GM12878 (cell line): ENCODE measurements at regions not wholly inside any gene's neighbourhood (a gene's known extent, or its start where the extent isn't known, plus 50 kb on each side); places are given as distances from the start of the nearest gene placed in this dataset.

Experiments
- ATAC-seq: fragments of 200-7000 bp; cut with Tn5 transposase; 3 replicates; pipeline ENCODE4 v1.9.1; 2020; ENCODE audit warnings: mild to moderate bottlenecking, moderate library complexity
- BruUV-seq: library from RNA; stranded (reverse); fragments of 400-500 nt; replicated peaks from 2 replicates; lab custom pipeline; 2021; lab: Mats Ljungman, UMichigan
- CTCF ChIA-PET: fragments of 300-600 bp; sonication (Branson Sonifier 250); formaldehyde crosslinking; extraction: SDS; loops from one replicate; lab custom pipeline; 2021; ENCODE audit warnings: inconsistent platforms; lab: Yijun Ruan, JAX
- POLR2A ChIA-PET: fragments of 350-600 bp; formaldehyde crosslinking; extraction: SDS; loops from one replicate; lab custom pipeline; 2021; ENCODE audit warnings: inconsistent platforms; lab: Charles Lee
- RAD21 ChIA-PET: fragments of 300-600 bp; sonication (Branson Sonifier 250); formaldehyde crosslinking; loops from one replicate; lab custom pipeline; 2023; ENCODE audit warnings: antibody characterized with exemption; ENCODE audit not compliant: unreplicated experiment; lab: Charles Lee
- SMC1A ChIA-PET: fragments of 300-600 bp; sonication (Branson Sonifier 250); formaldehyde crosslinking; loops from one replicate; lab custom pipeline; 2023; ENCODE audit not compliant: unreplicated experiment, uncharacterized antibody; lab: Charles Lee
- DNase-seq: peaks from one replicate; pipeline ENCODE4 v3.0.0-alpha.2; 2011; ENCODE audit warnings: low read depth, low spot score
- FAIRE-seq: peaks from 3 replicates; lab custom pipeline; 2011; peaks lifted over from hg19 to GRCh38; lab: Jason Lieb, UNC
- H2AFZ ChIP-seq: 2 replicates; pipeline ENCODE4 v1.6.0; 2011; ENCODE audit warnings: low read depth, low read length, control low read depth; ENCODE audit not compliant: control insufficient read depth
- H3K27ac ChIP-seq: 2 replicates; pipeline ENCODE4 v1.5.1; 2011; ENCODE audit warnings: control low read depth; ENCODE audit not compliant: control insufficient read depth, insufficient read depth
- H3K27me3 ChIP-seq, 2 experiments: replicated peaks in 1 of 2; 2 replicates each; pipeline versions ENCODE4 v1.6.0 to v1.6.1; 2011; ENCODE audit warnings: low read length in 1 of 2; ENCODE audit not compliant: control insufficient read depth in 2 of 2, insufficient read depth in 2 of 2
- H3K36me3 ChIP-seq, 2 experiments: 2 replicates each; pipeline ENCODE4 v1.5.1; 2011; ENCODE audit warnings: low read length in 1 of 2; ENCODE audit not compliant: control insufficient read depth in 2 of 2, insufficient read depth in 2 of 2
- H3K4me1 ChIP-seq: 2 replicates; pipeline ENCODE4 v1.6.1; 2011; ENCODE audit warnings: mild to moderate bottlenecking, low read length, moderate library complexity, mixed read lengths; ENCODE audit not compliant: control insufficient read depth, insufficient read depth
- H3K4me2 ChIP-seq: 2 replicates; pipeline ENCODE4 v1.6.0; 2011; ENCODE audit warnings: control low read depth; ENCODE audit not compliant: control insufficient read depth, insufficient read depth
- H3K4me3 ChIP-seq: fragments of 200-600 bp; sonication (generic); 2 replicates; pipeline ENCODE4 v1.5.1; 2016
- H3K79me2 ChIP-seq: 2 replicates; pipeline ENCODE4 v1.6.0; 2011; ENCODE audit warnings: low read length; ENCODE audit not compliant: control insufficient read depth, insufficient read depth
- H3K9ac ChIP-seq: 2 replicates; pipeline ENCODE4 v1.8.0; 2011; ENCODE audit warnings: low read length, control low read depth, mixed read lengths; ENCODE audit not compliant: control insufficient read depth, insufficient read depth
- H3K9me3 ChIP-seq: replicated peaks from 3 replicates; pipeline ENCODE4 v1.5.1; 2011; ENCODE audit warnings: mild to moderate bottlenecking, low read length; ENCODE audit not compliant: control insufficient read depth, insufficient read depth
- H4K20me1 ChIP-seq: 2 replicates; pipeline ENCODE4 v1.6.0; 2011; ENCODE audit not compliant: control insufficient read depth, insufficient read depth
- E2F4 ChIP-seq: IDR thresholded peaks from 2 replicates; pipeline ENCODE4 v1.6.1; 2012; ENCODE audit warnings: low read depth, low read length, improper control_type of control experiment
- KAT2A ChIP-seq: conservative IDR thresholded peaks from 2 replicates; pipeline ENCODE4 v1.6.1; 2011; ENCODE audit warnings: low read depth, low read length; ENCODE audit not compliant: control insufficient read depth
- MYB ChIP-seq: fragments of 150-350 bp; IDR thresholded peaks from 2 replicates; pipeline ENCODE4 v1.6.1; 2014; ENCODE audit warnings: mild to moderate bottlenecking, low read depth, low read length, borderline replicate concordance
- NBN ChIP-seq: fragments of 450-650 bp; IDR thresholded peaks from 2 replicates; pipeline ENCODE4 v1.6.1; 2016
- SKIL ChIP-seq: fragments of 450-650 bp; IDR thresholded peaks from 2 replicates; pipeline ENCODE4 v1.6.1; 2017; ENCODE audit warnings: mild to moderate bottlenecking, low read depth, inconsistent platforms; ENCODE audit not compliant: poor library complexity, severe bottlenecking
- TCF7 ChIP-seq: IDR thresholded peaks from 2 replicates; pipeline ENCODE4 v1.6.1; 2014; ENCODE audit warnings: antibody characterized with exemption, borderline replicate concordance
- ZNF592 ChIP-seq: fragments of 450-650 bp; IDR thresholded peaks from 2 replicates; pipeline ENCODE4 v1.6.1; 2017; ENCODE audit warnings: mild to moderate bottlenecking, moderate library complexity
- WGBS: methylation state at CpG from one replicate; pipeline ENCODE4 v1.1.6; 2016; ENCODE audit warnings: low lambda C conversion rate; ENCODE audit not compliant: insufficient replicate concordance, insufficient coverage; ENCODE audit errors: missing lambda C conversion rate; 5-methylcytosine and 5-hydroxymethylcytosine counted together
- in situ Hi-C: fragments of 300-500 bp; cut with MboI; formaldehyde crosslinking; loops from 9 replicates; pipeline ENCODE4 v1.14.3; 2018; ENCODE audit warnings: mixed read lengths
- intact Hi-C: fragments of 100-400 bp; cut with micrococcal nuclease; formaldehyde crosslinking; loops from one replicate; pipeline ENCODE4 v1.14.2; 2022; ENCODE audit not compliant: unreplicated experiment

- Histone ChIP-seq H4K20me1 (no peaks in the 10 kb centered on the region), H3K4me1 (no peaks in the 10 kb centered on the region), H2AFZ (no peak overlapping the region), H3K79me2 (no peaks in the 10 kb centered on the region), H3K27ac (no peak overlapping the region), H3K27me3 (no peaks in the 10 kb centered on the region; a peak in 2 of 4 replicates), H3K9me3 (no peaks in the 10 kb centered on the region; the same call in 2 of the 3 replicates), H3K9ac (no peak overlapping the region), H3K36me3 (no peaks in the 10 kb centered on the region), H3K4me2 (no peak overlapping the region), H3K4me3 (no peak overlapping the region)
- TF ChIP-seq E2F4 (no peak), MYB (no peak)
- SMC1A ChIA-PET, result interaction anchor here (0.9 to 8.7 kb wide), 7 partner anchors 19 to 624 kb away, joined by 3 to 84 read pairs (median 3); no protein-coding TSS in a partner anchor
- intact Hi-C loops, result loop anchor here (5.0 kb wide), 3 partner anchors 36 to 216 kb away; no protein-coding TSS in a partner anchor
- no TSS peak for BruUV-seq
- POLR2A ChIA-PET, result no interaction called here
- ATAC-seq (no peak), FAIRE-seq (no peak), DNase-seq (no peak)
- in situ Hi-C loops, result no loop called here
- 58% methylated on average over 3 of the region's 3 CpGs for WGBS
- RAD21 ChIA-PET, result interaction anchor here (1.0 to 3.1 kb wide), 4 partner anchors 143 to 240 kb away, joined by 4 to 26 read pairs (median 14); no protein-coding TSS in a partner anchor
- CTCF ChIA-PET, result interaction anchor here (0.7 to 11.9 kb wide), 29 partner anchors 8 to 624 kb away, joined by 3 to 269 read pairs (median 5); no protein-coding TSS in a partner anchor
Observed at GRCh38 chr1:117753232-117753631, 147.4 kb downstream of the TENT5C start.

- H3K9ac ChIP-seq, result no peak overlapping the region
- CTCF ChIA-PET, result interaction anchor here (0.7 to 11.9 kb wide), 39 partner anchors 9 to 687 kb away, joined by 3 to 269 read pairs (median 4); no protein-coding TSS in a partner anchor
- no peak overlapping the region for H3K27ac ChIP-seq
- no TSS peak for BruUV-seq
- RAD21 ChIA-PET, result interaction anchor here (1.0 to 3.1 kb wide), 4 partner anchors 143 to 240 kb away, joined by 4 to 26 read pairs (median 14); no protein-coding TSS in a partner anchor
- DNase-seq (no peak), ATAC-seq (no peak), FAIRE-seq (no peak)
- POLR2A ChIA-PET, result no interaction called here
- no peak overlapping the region for H3K4me3 ChIP-seq
- no peak overlapping the region for H2AFZ ChIP-seq
- in situ Hi-C loops (no loop called here), intact Hi-C loops (loop anchor here (5.0 kb wide), 3 partner anchors 36 to 216 kb away; no protein-coding TSS in a partner anchor)
- WGBS, result 29% methylated on average over 5 of the region's 5 CpGs
- H3K27me3 ChIP-seq, result peaks cover 0 to 2% of the 10 kb centered on the region in 2 experiments; a peak in 2 of 4 replicates
- no peaks in the 10 kb centered on the region for H4K20me1 ChIP-seq
- no peaks in the 10 kb centered on the region for H3K79me2 ChIP-seq
- H3K4me1 ChIP-seq, result no peaks in the 10 kb centered on the region; the same call in 1 of the 2 replicates
- H3K36me3 ChIP-seq, result no peaks in the 10 kb centered on the region
- no peaks in the 10 kb centered on the region; the same call in 2 of the 3 replicates for H3K9me3 ChIP-seq
- H3K4me2 ChIP-seq, result no peak overlapping the region
- SMC1A ChIA-PET, result interaction anchor here (0.8 to 8.7 kb wide), 7 partner anchors 19 to 444 kb away, joined by 3 to 84 read pairs (median 3); no protein-coding TSS in a partner anchor
- TF ChIP-seq ZNF592 (no peak), NBN (no peak), SKIL (no peak), KAT2A (no peak), TCF7 (no peak)
Observed at GRCh38 chr1:117753652-117754051, 147.8 kb downstream of the TENT5C start.
